ENCODE measurements at regions not wholly inside any gene's neighbourhood (a gene's known extent, or its start where the extent isn't known, plus 50 kb on each side); places are given as distances from the start of the nearest gene placed in this dataset.

- no peak for DNase-seq (ENCODE audit: low read depth in 3 of 3, low spot score in 2 of 3)
These were observed 67.1 kb upstream of the PGBD5 start for GRCh38 chr1:230493264-230493663.

- no peak for DNase-seq (ENCODE audit: low read depth in 3 of 3, low spot score in 2 of 3)
These were observed 64.3 kb upstream of the PGBD5 start for GRCh38 chr1:230490436-230490835.

GRCh38 chr1:230487773-230488428 is 61.8 kb upstream of the PGBD5 start:
- DNase-seq (ENCODE audit: low read depth in 3 of 3, low spot score in 2 of 3), result no peak

GRCh38 chr1:230476622-230477003 is 50.5 kb upstream of the PGBD5 start:
- DNase-seq (ENCODE audit: low read depth in 3 of 3, low spot score in 2 of 3), result no peak

GRCh38 chr1:230475856-230476621 is 49.9 kb upstream of the PGBD5 start:
- DNase-seq (ENCODE audit: low read depth in 3 of 3, low spot score in 2 of 3), result peak in 1 of 3 donors; percentile 8
